Stimulated activated CD4-positive, alpha-beta T cell treated with anti-CD3 and anti-CD28 coated beads, Interleukin-12 subunit alpha, Interleukin-12 subunit beta, amount 100 ng/mL, for 48 hours (primary cell): ENCODE measurements at regions not wholly inside any gene's neighbourhood (a gene's known extent, or its start where the extent isn't known, plus 50 kb on each side); places are given as distances from the start of the nearest gene placed in this dataset.

Experiments used
- DNase-seq, 3 donors: peaks; one replicate each; pipeline ENCODE4 v3.0.0-alpha.2; 2020; ENCODE audit warnings: low read depth in 2 of 3, low spot score in 1 of 3

- DNase-seq, result no peak
Measured at GRCh38 chr2:196384729-196385128, 213.4 kb upstream of the STK17B start.

- DNase-seq, result no peak
Measured at GRCh38 chr2:196389670-196390069, 218.3 kb upstream of the STK17B start.

GRCh38 chr2:196390243-196391148, 219.1 kb upstream of the STK17B start:
- DNase-seq, result no peak

- no peak for DNase-seq
Measured at GRCh38 chr2:196391149-196391479, 219.7 kb upstream of the STK17B start.

GRCh38 chr2:196399096-196399495, 227.7 kb upstream of the STK17B start:
- no peak for DNase-seq

GRCh38 chr2:196399722-196400691, 228.6 kb upstream of the STK17B start:
- no peak for DNase-seq

- DNase-seq, result no peak
Measured at GRCh38 chr2:196403471-196403870, 232.1 kb upstream of the STK17B start.

GRCh38 chr2:196404276-196404675, 232.9 kb upstream of the STK17B start:
- DNase-seq, result no peak

- DNase-seq, result no peak
Measured at GRCh38 chr2:196407675-196408264, 231.7 kb upstream of the CCDC150 start.

- no peak for DNase-seq
Measured at GRCh38 chr2:196409376-196409775, 230.1 kb upstream of the CCDC150 start.

GRCh38 chr2:196410008-196410407, 229.5 kb upstream of the CCDC150 start:
- no peak for DNase-seq

GRCh38 chr2:196413821-196414274, 225.7 kb upstream of the CCDC150 start:
- DNase-seq, result no peak

- DNase-seq, result no peak
Measured at GRCh38 chr2:196415384-196415783, 224.1 kb upstream of the CCDC150 start.

GRCh38 chr2:196420143-196420542, 219.4 kb upstream of the CCDC150 start:
- no peak for DNase-seq

GRCh38 chr2:196421880-196422279, 217.6 kb upstream of the CCDC150 start:
- no peak for DNase-seq

GRCh38 chr2:196422361-196422760, 217.2 kb upstream of the CCDC150 start:
- no peak for DNase-seq

- DNase-seq, result no peak
Measured at GRCh38 chr2:196426122-196426521, 213.4 kb upstream of the CCDC150 start.

GRCh38 chr2:196427986-196428634, 211.4 kb upstream of the CCDC150 start:
- no peak for DNase-seq

- no peak for DNase-seq
Measured at GRCh38 chr2:196431076-196431475, 208.4 kb upstream of the CCDC150 start.

- DNase-seq, result no peak
Measured at GRCh38 chr2:196431957-196432356, 207.6 kb upstream of the CCDC150 start.

- DNase-seq, result no peak
Measured at GRCh38 chr2:196433116-196433515, 206.4 kb upstream of the CCDC150 start.
